ENCODE measurements at regions not wholly inside any gene's neighbourhood (a gene's known extent, or its start where the extent isn't known, plus 50 kb on each side); places are given as distances from the start of the nearest gene placed in this dataset.

GRCh38 chr5:3654515-3654914, 58.9 kb downstream of the IRX1 start:
- DNase-seq, result no peak

- no peak for DNase-seq
Measured at GRCh38 chr5:3656803-3657202, 61.2 kb downstream of the IRX1 start.

- DNase-seq, result no peak
Measured at GRCh38 chr5:3657364-3658022, 61.9 kb downstream of the IRX1 start.

GRCh38 chr5:3658929-3659328, 63.3 kb downstream of the IRX1 start:
- no peak for DNase-seq

GRCh38 chr5:3659907-3660306, 64.3 kb downstream of the IRX1 start:
- no peak for DNase-seq

- DNase-seq, result no peak
Measured at GRCh38 chr5:3660630-3661029, 65.0 kb downstream of the IRX1 start.

- DNase-seq, result no peak
Measured at GRCh38 chr5:3661755-3662296, 66.2 kb downstream of the IRX1 start.

- no peak for DNase-seq
Measured at GRCh38 chr5:3662344-3662743, 66.7 kb downstream of the IRX1 start.

- DNase-seq, result no peak
Measured at GRCh38 chr5:3671337-3671736, 75.7 kb downstream of the IRX1 start.

GRCh38 chr5:3678801-3679200, 83.2 kb downstream of the IRX1 start:
- DNase-seq, result no peak

GRCh38 chr5:3680821-3681220, 85.2 kb downstream of the IRX1 start:
- DNase-seq, result no peak

GRCh38 chr5:3684118-3684517, 88.5 kb downstream of the IRX1 start:
- no peak for DNase-seq

- no peak for DNase-seq
Measured at GRCh38 chr5:3684771-3685354, 89.2 kb downstream of the IRX1 start.

GRCh38 chr5:3694819-3695218, 99.2 kb downstream of the IRX1 start:
- no peak for DNase-seq

GRCh38 chr5:3695818-3696217, 100.2 kb downstream of the IRX1 start:
- no peak for DNase-seq

- DNase-seq, result no peak
Measured at GRCh38 chr5:3698412-3698811, 102.8 kb downstream of the IRX1 start.

- DNase-seq, result no peak
Measured at GRCh38 chr5:3701694-3702093, 106.1 kb downstream of the IRX1 start.

- DNase-seq, result peak; percentile 63
Measured at GRCh38 chr5:3704661-3705060, 109.0 kb downstream of the IRX1 start.

- DNase-seq, result peak; percentile 9
Measured at GRCh38 chr5:3709068-3709716, 113.6 kb downstream of the IRX1 start.

GRCh38 chr5:3709717-3710348, 114.2 kb downstream of the IRX1 start:
- DNase-seq, result no peak

- peak; percentile 87 for DNase-seq
Measured at GRCh38 chr5:3715062-3715461, 119.4 kb downstream of the IRX1 start.

- DNase-seq, result no peak
Measured at GRCh38 chr5:3729631-3730030, 134.0 kb downstream of the IRX1 start.

- no peak for DNase-seq
Measured at GRCh38 chr5:3734632-3735031, 139.0 kb downstream of the IRX1 start.
